Liver (tissue), 3 donors: ENCODE measurements at regions not wholly inside any gene's neighbourhood (a gene's known extent, or its start where the extent isn't known, plus 50 kb on each side); places are given as distances from the start of the nearest gene placed in this dataset.

Experiments used
- CTCF ChIP-seq: fragments of 150-350 bp; IDR thresholded peaks from 2 replicates; pipeline ENCODE4 v1.5.1; 2017; ENCODE audit warnings: improper control_type of control experiment, low read depth, low read length; ENCODE audit not compliant: missing input control
- EGR1 ChIP-seq, 2 donors: IDR thresholded peaks; 2 replicates each; pipeline ENCODE4 v1.6.1; 2016 to 2018; ENCODE audit warnings: antibody characterized with exemption in 2 of 2, low read depth in 2 of 2
- MAX ChIP-seq: IDR thresholded peaks from 2 replicates; pipeline ENCODE4 v1.6.1; 2016; ENCODE audit warnings: antibody characterized with exemption
- REST ChIP-seq: IDR thresholded peaks from 2 replicates; pipeline ENCODE4 v1.6.1; 2016; ENCODE audit warnings: antibody characterized with exemption, mild to moderate bottlenecking
- SP1 ChIP-seq: IDR thresholded peaks from 2 replicates; pipeline ENCODE4 v1.6.1; 2018; ENCODE audit warnings: antibody characterized with exemption, mild to moderate bottlenecking
- TAF1 ChIP-seq: conservative IDR thresholded peaks from 2 replicates; pipeline ENCODE4 v1.6.1; 2016; ENCODE audit warnings: antibody characterized with exemption, mild to moderate bottlenecking
- donor health status: healthy.
- donor health status: healthy.

GRCh38 chr13:26458196-26458749 is 99.2 kb upstream of the WASF3 start:
- no peak for TF ChIP-seq TAF1
- no peak for TF ChIP-seq CTCF
- no peak for TF ChIP-seq REST
- TF ChIP-seq MAX = no peak
- TF ChIP-seq SP1 = no peak
- TF ChIP-seq EGR1 (IDR thresholded peaks at IDR 0.05; ENCODE audit: low read depth in 2 of 2) = no peak
